ENCODE measurements at regions not wholly inside any gene's neighbourhood (a gene's known extent, or its start where the extent isn't known, plus 50 kb on each side); places are given as distances from the start of the nearest gene placed in this dataset.

DNA sequence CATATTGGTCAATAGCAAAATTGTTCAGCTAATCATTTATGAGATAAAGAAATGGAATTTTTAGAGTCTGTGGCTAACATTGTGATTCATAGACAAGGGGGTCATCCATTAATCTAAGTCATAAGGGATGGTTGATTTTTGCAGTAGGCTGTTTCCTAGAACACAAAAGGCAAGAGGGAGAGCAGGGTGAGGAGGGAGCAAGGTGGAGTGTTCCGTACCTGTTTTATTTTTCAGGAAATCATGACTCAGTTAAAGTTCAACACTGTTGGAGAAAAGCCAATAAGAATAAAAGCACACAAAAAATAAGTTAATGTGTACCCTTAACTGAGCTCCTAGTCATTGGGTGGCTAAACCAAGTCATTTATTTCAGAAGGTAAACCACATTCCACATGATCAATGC lies 512.4 kb upstream of the ATXN8OS start:
- Histone ChIP-seq H2AFZ (ENCODE audit: low read depth, low read length) (no peak overlapping the region), H3K4me3 (ENCODE audit: low read length) (no peak overlapping the region)

DNA sequence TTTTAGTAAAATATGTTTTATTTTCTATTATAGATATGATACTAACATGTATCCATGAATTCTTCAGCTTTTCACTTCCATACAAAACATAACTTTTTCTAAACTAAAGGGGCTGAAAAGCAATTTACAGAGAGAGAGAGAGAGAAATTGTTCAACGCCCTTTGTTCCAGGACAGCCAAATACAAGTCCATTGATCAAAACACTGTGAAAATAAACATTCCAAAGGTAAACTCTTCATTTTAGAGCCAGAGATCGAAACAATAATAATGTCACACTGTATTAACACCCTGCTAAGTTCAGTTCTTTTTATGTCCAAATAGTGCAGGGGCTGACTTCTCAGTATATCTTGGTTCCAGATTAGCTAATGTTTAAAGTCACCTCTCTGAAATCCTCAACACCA lies 516.2 kb upstream of the ATXN8OS start:
- Histone ChIP-seq H3K27ac (ENCODE audit: low read length) (no peak overlapping the region), H3K4me1 (ENCODE audit: low read length) (no peaks in the 10 kb centered on the region), H3K36me3 (replicated peaks; ENCODE audit: low read depth, low read length) (no peaks in the 10 kb centered on the region), H2AFZ (ENCODE audit: low read depth, low read length) (no peak overlapping the region), H3K9me3 (ENCODE audit: insufficient read depth, low read length) (no peaks in the 10 kb centered on the region), H3K27me3 (ENCODE audit: low read depth, low read length) (no peaks in the 10 kb centered on the region), H3K79me2 (ENCODE audit: low read length) (no peaks in the 10 kb centered on the region), H4K20me1 (ENCODE audit: insufficient read depth, low read length) (no peaks in the 10 kb centered on the region), H3K4me2 (ENCODE audit: low read length) (no peak overlapping the region), H3K9ac (ENCODE audit: low read length) (no peak overlapping the region), H3K4me3 (ENCODE audit: low read length) (no peak overlapping the region)
- TF ChIP-seq, protein P1, sequence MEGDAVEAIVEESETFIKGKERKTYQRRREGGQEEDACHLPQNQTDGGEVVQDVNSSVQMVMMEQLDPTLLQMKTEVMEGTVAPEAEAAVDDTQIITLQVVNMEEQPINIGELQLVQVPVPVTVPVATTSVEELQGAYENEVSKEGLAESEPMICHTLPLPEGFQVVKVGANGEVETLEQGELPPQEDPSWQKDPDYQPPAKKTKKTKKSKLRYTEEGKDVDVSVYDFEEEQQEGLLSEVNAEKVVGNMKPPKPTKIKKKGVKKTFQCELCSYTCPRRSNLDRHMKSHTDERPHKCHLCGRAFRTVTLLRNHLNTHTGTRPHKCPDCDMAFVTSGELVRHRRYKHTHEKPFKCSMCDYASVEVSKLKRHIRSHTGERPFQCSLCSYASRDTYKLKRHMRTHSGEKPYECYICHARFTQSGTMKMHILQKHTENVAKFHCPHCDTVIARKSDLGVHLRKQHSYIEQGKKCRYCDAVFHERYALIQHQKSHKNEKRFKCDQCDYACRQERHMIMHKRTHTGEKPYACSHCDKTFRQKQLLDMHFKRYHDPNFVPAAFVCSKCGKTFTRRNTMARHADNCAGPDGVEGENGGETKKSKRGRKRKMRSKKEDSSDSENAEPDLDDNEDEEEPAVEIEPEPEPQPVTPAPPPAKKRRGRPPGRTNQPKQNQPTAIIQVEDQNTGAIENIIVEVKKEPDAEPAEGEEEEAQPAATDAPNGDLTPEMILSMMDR (IDR thresholded peaks at IDR 0.05; ENCODE audit: low read depth, low read length) = no peak
- no peak for TF ChIP-seq EZH2phosphoT487 (IDR thresholded peaks at IDR 0.05; ENCODE audit: low read depth)

More for the DNA sequence above, 512.4 kb upstream of the ATXN8OS start:
- Histone ChIP-seq H3K9ac (ENCODE audit: low read length) (no peak overlapping the region), H3K4me1 (ENCODE audit: low read length) (no peaks in the 10 kb centered on the region), H3K79me2 (ENCODE audit: low read length) (no peaks in the 10 kb centered on the region), H3K36me3 (replicated peaks; ENCODE audit: low read depth, low read length) (no peaks in the 10 kb centered on the region), H3K27me3 (ENCODE audit: low read depth, low read length) (no peaks in the 10 kb centered on the region), H3K27ac (ENCODE audit: low read length) (no peak overlapping the region), H3K9me3 (ENCODE audit: insufficient read depth, low read length) (no peaks in the 10 kb centered on the region), H4K20me1 (ENCODE audit: insufficient read depth, low read length) (no peaks in the 10 kb centered on the region), H3K4me2 (ENCODE audit: low read length) (no peak overlapping the region)
- TF ChIP-seq, protein P1 (IDR thresholded peaks at IDR 0.05; ENCODE audit: low read depth, low read length) = no peak
- no peak for TF ChIP-seq EZH2phosphoT487 (IDR thresholded peaks at IDR 0.05; ENCODE audit: low read depth)

DNA sequence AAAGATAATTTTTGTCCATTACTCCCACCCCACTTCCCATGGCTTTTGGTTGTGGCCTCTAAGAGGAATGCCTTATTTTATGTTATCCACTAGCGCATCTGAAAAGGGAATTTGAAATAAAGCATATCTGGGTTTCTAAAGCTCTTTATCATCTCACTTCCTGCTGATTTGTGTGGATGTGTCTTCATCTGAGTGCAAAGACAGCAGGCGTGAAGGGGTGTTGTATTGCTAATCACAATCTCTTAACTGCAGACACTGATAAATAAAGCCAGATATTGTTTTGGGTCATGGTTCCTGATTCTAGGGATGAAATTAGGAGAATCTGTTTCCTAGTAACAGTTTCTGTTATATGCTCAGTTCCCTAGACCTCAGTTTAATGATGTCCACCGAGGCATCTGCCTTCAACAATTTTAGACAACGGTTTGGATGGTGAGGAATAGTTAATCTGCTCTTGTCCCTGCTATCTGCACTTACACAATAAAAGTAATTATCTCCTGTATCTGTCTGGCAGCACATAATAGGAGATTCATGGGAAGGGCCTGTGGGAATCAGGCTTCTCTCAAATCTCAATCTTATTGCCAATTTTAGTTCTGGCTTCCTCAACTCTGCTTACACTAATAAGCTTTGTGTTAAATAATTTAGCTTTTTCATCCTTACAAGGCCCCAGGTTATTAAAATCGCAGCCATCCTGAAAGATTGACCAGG lies 517.9 kb upstream of the ATXN8OS start:
- H3K4me3 ChIP-seq (ENCODE audit: low read length) = no peak overlapping the region
- H3K9ac ChIP-seq (ENCODE audit: low read length) = no peak overlapping the region
- TF ChIP-seq, protein P1 (IDR thresholded peaks at IDR 0.05; ENCODE audit: low read depth, low read length) = no peak
- TF ChIP-seq EZH2phosphoT487 (IDR thresholded peaks at IDR 0.05; ENCODE audit: low read depth) = no peak
- H3K4me1 ChIP-seq (ENCODE audit: low read length) = no peaks in the 10 kb centered on the region
- no peaks in the 10 kb centered on the region for H4K20me1 ChIP-seq (ENCODE audit: insufficient read depth, low read length)
- H3K79me2 ChIP-seq (ENCODE audit: low read length) = no peaks in the 10 kb centered on the region
- H3K4me2 ChIP-seq (ENCODE audit: low read length) = no peak overlapping the region
- no peaks in the 10 kb centered on the region for H3K27me3 ChIP-seq (ENCODE audit: low read depth, low read length)
- no peaks in the 10 kb centered on the region for H3K36me3 ChIP-seq (replicated peaks; ENCODE audit: low read depth, low read length)
- no peak overlapping the region for H2AFZ ChIP-seq (ENCODE audit: low read depth, low read length)
- H3K9me3 ChIP-seq (ENCODE audit: insufficient read depth, low read length) = no peaks in the 10 kb centered on the region
- H3K27ac ChIP-seq (ENCODE audit: low read length) = no peak overlapping the region

DNA sequence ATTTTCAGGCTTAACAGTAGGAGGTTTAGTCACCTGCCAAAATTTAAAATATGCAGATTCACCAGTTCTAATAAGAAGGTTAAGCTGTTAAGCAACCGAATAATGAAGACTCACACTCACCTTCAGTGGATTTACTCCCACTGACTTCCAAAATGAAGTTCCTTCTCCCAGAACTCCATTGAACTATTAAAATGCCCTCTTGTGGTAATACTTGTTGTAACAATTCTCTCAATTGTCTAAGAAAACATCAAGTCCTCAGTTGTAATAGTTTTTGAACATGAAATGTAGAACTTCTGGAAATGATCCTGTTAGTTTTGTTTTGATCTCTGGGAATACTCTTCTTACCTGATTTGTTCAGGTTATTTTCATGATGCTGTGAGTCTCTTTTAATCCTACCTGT lies 522.0 kb upstream of the ATXN8OS start:
- Histone ChIP-seq H3K79me2 (ENCODE audit: low read length) (no peaks in the 10 kb centered on the region), H3K4me2 (ENCODE audit: low read length) (no peak overlapping the region), H3K4me1 (ENCODE audit: low read length) (no peaks in the 10 kb centered on the region), H3K27me3 (ENCODE audit: low read depth, low read length) (no peaks in the 10 kb centered on the region), H3K36me3 (replicated peaks; ENCODE audit: low read depth, low read length) (no peaks in the 10 kb centered on the region), H2AFZ (ENCODE audit: low read depth, low read length) (no peak overlapping the region), H3K4me3 (ENCODE audit: low read length) (no peak overlapping the region), H4K20me1 (ENCODE audit: insufficient read depth, low read length) (no peaks in the 10 kb centered on the region), H3K27ac (ENCODE audit: low read length) (no peak overlapping the region), H3K9me3 (ENCODE audit: insufficient read depth, low read length) (no peaks in the 10 kb centered on the region), H3K9ac (ENCODE audit: low read length) (no peak overlapping the region)
- TF ChIP-seq EZH2phosphoT487 (IDR thresholded peaks at IDR 0.05; ENCODE audit: low read depth) = no peak
- TF ChIP-seq, protein P1 (IDR thresholded peaks at IDR 0.05; ENCODE audit: low read depth, low read length) = peak; percentile 53
